ENCODE measurements at regions not wholly inside any gene's neighbourhood (a gene's known extent, or its start where the extent isn't known, plus 50 kb on each side); places are given as distances from the start of the nearest gene placed in this dataset.

DNA sequence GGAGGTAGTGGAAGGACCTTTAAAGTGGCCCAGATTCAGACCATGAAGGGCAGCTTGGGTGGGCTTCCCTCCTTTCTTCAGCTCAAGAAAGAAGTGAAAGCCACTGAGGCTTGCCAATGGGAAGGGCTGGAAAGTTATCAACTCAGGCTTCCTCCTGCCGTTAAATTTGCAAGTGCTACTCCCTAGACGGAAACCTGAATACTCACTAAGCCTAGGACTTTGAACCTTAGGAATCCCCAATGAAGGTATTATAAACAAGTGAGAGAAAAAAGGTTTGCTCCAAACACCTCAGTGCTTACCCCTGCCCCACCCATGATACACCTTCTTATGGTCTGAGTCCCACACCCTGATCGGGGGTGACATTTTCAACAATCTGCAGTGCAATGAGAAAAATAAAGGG, 396.4 kb downstream of the SHQ1 start:
- FAIRE-seq = no peak

DNA sequence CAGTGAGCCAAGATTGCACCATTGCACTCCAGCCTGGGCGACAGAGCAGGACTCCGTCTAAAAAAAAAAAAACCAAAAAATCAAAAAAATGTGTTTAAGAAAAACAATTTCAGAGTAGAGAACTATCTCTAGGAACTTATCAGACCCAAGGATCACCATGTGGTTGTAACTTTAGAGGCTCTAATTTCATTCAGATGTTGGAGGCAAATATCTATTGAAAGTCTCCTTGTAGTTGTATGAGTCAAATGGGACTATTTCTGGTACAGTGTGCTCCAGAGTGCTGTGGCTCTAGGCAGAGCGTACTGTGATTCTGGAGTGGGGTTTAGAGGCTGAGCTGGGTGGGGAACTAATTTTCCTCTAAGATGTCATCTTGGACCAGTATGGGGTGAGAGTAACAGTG, 398.7 kb downstream of the SHQ1 start:
- no peak for FAIRE-seq

DNA sequence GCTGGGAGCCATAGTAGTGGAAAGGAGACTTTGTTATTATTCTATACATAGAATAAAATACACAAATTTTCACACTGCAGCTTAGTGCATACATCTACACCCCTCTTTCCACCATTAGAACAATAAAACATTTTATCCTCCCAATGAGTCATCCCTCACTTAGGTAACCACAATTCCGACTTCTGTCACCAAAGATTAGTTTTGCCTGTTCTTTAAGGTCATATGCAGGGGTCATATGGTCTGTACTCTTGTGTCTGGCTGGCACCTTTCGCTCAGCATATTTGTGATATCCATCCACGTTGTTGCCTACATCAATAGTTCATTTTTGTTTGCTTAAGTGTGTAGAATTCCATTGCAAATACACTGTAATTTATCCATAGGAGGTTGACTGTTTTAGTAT, 399.4 kb downstream of the SHQ1 start:
- FAIRE-seq = no peak

DNA sequence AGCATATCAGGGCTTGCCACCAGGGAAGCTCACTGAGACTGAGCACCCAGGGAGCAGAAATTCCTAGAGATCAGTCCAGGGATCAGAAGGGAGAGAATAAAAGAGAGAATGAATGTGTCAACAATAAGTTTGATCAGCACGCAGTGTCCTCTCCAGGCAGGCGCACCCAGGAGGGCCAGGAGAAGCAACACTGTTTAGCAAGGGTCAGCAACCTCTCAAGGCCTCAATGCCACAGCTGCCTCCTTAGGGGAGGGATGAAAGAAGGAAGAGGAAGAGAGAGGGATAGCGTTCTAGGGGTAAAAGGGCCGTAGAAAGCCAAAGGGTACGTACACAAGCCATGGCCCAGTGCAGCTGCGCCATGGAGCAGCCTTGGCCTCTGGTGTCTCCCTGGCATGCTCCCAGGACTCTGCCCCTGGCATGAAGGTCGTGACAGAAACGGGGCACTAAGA, 399.8 kb downstream of the SHQ1 start:
- FAIRE-seq = no peak

DNA sequence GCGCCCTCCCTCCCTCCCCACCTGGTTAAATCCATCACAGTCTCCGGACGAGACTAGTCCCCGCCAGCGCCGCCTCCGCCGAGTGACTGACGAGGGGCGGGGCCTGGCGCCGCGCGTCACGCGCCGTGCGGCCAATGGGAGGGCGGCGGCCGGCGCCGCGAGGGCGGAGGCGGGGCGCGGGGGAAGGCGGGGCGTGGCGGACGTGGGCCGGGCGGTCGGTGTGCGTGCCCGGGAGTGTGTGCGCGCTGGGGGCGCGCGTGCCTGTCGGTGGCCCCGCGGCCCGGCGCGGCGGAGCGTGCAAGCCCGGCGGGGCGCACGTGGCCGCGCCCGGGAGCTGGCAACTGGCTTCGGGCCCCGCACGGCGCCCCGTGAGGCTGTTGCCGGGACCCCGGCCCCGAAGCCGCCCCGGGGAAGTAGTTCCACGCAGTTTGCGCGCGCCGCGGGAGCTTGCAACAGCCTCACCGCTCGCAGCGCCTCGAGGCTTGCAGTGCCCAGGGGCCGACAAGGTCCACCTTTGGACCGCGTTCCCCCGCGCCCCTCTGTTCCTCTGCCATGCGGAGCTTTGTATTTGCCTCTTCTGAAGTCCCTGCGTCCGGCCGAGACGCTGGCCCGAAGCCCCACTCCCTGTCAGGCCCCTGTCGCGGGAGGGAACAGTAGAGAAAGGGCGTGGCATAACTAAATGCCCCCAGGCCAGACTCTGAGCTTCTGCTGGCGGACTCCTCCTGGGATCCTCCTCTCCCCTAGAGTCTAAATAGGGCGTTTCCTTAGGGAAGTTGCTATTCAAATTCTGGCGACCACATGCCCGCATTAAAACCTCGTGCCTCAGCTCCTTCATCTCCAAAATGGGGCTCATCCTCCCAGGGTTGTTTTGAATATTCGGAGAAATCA, 400.9 kb downstream of the SHQ1 start:
- no peak for FAIRE-seq

DNA sequence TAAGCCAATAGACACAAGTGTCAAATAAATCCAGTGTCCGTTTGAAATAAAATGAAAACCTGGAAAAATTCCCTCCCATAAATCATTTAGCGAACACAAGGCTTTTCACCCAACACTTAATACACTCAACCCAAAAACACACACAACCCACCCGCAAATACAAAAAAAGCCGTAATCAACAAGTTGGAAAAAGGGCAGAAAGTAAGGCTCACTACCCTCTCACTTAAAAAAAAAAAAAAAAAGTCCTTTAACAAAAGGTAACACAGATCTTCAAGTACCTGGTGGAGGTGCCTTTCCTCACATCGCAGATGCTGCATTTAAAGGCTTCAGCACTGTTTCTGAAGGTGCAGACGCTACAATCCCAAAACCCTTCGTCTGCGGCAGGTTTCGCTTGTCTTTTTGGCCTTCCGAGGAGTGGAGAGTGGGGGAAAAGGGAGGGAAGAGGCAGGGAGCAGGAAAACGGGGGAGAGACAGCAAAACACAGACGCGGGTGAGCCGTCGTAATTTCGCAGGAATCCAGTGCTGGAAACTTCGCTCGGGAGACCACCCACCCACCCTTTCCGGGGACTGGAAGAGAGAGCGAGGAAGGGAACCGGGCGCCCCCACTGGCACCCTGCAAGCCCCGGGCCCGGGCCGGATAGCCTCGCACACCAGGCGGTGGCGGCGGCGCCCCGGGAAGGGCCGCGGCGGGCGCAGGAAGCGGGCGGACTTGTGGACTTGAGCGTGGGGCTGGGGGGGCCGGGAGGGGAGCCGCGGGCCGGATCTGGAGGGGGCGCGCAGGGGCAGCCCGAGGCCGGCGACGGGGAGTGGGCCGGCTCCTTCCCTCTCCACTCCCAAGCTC, 401.8 kb downstream of the SHQ1 start, which contains the start of gene RYBP:
Gene RYBP, minus strand, starts transcription at position 404 of the 841 bp plus-strand sequence.
- FAIRE-seq = no peak

DNA sequence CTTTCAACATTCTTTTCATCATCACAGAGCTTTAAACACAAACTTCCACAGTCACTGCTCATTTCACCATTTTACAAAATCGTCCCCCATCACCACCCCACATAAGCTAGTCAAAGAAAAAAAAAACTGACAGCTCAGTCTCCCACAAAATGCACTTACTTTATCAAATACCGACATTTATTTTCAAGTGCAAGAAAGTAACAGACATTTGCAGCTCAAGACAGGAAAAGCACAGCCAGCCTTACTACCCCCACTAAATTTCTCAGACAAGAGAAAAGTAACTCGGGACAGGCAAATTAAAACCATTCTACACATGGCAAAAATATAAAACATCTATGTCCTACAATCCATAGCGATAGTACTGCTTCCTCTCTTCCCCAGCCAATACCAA, 402.4 kb downstream of the SHQ1 start:
- FAIRE-seq = no peak

DNA sequence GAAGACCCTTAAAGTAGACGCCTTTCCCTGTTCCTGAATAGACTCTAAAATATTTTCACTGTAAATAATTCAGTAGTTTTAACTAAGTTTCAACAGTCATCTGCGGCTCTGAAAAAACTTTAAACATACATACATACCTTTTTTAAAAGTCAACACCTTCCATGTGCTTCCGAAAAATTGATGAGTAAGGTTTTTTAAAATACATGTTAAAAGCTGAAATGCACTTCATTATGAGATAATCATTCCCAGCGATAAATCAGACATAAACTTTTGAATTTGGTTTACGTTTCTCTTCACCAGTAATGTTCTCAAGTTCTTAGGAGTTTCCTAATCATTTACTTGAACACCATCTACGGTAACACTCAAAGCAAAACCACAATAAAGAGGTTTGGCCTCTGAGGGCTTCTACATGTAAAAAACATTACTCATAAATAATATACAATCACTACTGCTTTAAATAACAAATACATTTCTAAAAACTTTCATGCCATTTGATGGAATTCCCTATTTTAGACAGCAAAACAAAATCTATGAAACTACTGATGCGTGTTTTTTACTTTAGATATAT, 403.5 kb downstream of the SHQ1 start:
- no peak for FAIRE-seq

DNA sequence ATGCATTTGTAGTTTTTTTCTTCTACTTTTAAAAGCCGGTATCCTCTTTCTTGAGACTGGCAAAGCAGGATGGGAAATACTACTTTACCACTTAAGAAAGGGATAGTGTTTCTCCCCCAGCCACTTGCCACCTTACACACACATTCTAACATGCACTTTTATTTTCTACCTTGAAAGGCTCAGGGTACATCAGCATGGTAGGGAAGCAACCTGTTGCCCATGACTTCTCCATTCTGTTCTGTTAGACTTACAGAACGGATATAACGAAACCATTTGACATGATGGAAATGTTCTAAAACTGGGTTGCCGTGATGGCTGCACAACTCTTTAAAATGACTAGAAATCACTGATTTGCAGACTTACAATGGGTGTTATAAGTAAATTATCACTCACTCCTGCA, 405.5 kb downstream of the SHQ1 start:
- FAIRE-seq = no peak

DNA sequence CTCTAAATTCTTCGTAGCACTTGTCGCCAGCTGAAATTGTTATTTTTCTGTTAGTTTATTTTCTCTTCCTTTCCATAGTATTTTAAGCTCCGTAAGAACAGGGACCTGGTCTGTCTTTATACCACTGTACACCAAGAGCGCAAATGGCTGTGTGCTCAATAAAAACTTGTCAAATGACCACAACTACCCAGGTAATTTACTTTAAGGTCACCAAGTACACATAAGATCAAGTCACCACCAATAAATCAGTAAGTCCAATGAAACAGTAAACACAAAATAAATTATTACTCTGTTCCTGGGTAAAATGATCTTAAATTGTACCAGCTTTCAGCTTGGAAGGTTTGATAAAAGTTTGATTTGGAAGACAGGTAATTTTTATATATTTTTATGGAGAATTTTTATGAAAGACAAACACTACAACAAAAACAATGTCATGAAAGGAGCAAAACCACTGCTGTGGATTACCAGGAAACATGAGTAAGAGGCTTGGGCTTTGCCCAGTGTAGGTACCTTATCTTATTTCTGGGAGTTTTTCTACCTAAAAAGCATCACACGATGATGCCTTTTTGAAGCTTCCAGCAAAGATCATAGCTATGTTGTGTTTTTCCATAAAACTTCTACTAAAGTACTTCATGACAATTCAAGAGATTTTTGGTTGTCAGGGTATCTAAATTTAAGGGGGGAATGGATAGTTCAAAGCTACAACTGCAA, 406.8 kb downstream of the SHQ1 start:
- FAIRE-seq = no peak

DNA sequence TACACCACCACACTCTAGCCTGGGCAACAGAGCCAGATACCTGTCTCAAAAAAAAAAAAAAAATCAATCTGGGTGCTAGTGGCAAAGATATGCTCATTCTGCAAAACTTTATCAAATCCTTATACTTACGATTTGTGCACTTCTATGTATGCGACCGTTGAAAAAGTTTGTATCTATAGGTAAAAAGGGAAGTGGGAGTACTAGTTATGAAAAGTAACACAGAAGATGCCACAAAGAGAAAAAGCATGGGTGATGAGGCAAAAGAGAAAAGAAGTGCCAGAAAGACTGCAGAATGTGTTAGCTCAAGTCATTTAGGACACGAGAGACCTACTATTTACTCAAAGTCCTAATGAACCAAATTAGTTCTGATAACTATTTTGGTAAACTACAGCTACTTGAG, 407.8 kb downstream of the SHQ1 start:
- no peak for FAIRE-seq

DNA sequence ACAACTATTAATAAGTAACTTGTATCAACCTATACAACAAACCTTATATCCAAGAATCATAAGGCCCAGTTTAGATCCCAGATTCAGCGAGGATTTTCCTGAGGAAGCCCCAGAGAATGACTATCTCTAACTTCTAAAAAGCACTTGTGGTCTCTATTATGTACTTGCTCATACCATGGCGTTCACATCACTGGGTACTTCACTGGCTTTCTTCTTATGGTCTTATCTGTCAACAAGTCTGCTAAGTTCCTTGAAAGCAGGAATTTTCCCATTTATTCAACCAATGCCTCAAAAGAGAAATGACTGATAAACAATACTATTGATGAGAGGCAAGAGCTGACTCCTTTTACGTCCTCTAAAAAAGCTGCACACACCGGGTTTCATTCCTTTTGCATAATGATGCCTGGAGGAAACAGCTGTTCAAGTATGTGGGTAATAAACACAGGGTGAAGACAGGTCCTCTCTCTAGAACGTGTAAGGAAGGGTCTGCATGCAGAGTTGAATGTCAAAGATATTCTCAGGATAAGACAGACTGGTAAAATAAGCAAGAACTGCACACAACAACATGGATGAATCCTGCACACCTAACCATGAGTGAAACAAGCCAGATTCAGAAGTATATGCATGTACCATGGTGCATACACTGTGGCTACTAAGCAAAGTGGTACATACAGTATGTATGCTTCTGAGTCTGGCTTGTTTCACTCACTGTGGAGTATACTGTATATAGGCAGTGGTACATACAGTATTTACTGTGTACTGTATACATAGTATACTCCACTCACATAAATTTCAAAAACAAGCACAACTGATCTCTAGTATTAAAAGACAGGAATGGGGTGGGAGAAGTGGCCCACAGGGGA, 408.7 kb downstream of the SHQ1 start:
- FAIRE-seq = no peak

DNA sequence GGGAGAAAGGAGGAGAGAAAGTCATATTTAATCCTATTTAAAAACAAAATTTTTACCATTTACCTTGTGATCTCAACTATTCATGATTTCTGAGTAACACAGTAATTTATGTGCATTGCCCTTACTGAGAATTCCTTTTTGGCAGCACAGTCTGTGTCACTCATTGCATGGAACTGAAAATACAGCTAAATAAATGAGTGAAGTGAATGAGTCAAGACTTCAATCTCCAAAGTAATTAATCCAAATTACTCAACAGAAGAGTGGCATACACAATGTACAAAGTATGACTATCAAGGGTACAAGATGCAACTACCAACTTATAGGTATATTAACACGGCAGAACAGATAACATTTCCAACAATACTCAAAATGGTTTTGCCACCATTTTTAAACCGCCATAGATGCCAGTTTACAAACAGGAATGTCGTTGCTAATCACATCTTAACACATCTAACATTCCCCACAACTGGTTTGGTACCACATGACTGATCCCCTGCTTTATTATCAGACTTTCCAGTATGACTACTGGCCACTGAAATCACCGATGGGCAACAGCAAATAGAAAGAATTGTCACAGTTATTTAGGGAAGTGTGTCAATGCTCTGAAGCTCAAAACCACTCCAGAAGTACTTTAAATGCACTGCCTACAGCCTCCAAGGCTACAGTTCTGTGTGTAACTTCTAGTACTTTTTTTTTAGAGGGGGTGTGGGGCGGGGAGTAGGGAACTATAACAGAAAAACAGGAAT, 410.4 kb downstream of the SHQ1 start:
- FAIRE-seq = no peak

DNA sequence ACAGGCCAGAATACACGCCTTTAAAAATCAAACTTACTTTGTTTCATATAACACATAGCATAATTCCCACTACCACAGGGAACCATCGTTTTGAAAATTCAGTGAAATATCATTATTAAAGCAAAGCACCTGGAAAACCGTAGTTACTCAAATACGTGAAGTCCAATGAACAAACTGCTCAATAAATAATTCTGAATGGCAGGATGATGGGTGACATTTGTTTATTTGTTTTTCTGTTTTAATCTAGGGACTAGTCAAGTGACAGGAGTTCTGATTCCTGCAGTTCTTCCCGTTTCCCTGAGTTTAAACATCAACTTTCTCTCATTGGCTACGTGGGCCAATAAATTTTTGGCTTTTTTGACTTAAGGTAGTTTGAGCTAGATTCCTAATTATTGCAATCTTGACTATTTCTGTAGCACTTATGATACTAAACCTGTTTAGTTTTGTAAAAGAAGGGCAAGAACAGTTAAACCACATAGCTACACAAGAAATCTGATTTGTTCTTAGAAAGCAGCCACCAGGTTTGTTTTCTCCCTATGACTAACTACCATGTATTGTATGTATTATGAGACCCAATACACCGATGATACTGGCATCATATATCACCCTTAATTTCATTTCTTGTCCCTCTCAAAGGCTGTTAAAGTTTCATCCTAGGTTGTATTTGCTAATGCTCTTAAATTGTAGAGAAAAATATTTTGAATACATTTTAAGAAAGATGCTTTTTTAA, 411.2 kb downstream of the SHQ1 start:
- FAIRE-seq = no peak

DNA sequence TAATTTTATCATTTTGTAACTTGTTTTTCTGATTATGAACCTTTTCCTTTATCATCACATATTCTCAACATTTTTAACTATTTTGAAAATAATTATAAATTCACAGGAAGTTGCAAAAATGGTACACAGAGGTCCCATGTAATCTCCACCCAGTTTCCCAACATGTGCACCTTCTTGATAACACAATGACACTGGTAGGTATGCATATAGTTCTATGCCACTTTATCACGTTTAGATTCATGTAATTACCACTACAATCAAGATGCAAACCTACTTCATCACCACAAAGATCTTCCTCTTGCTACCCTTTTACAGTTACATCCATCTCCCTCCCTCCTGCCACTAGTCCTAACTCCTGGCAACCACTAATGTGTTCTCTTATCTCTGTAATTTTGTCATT, 413.9 kb downstream of the SHQ1 start:
- FAIRE-seq = no peak

DNA sequence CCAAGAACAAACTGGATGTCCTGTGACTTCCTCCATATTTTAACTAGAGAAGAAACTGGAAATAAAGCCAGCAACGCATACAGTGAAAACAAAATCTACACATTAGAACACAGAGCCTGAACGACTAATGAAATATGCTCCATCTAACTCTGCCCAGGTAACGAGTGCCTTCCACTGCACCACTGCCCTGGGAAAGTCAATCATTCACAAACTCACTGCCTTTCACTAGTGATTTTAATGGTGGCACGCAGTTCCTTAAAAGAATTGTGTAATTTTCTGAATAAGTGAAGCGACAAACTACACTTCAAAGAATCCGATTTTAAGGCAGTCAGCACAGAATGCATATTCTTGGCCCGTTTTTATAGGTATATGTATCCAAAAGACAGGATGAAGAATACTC, 416.0 kb downstream of the SHQ1 start:
- no peak for FAIRE-seq

DNA sequence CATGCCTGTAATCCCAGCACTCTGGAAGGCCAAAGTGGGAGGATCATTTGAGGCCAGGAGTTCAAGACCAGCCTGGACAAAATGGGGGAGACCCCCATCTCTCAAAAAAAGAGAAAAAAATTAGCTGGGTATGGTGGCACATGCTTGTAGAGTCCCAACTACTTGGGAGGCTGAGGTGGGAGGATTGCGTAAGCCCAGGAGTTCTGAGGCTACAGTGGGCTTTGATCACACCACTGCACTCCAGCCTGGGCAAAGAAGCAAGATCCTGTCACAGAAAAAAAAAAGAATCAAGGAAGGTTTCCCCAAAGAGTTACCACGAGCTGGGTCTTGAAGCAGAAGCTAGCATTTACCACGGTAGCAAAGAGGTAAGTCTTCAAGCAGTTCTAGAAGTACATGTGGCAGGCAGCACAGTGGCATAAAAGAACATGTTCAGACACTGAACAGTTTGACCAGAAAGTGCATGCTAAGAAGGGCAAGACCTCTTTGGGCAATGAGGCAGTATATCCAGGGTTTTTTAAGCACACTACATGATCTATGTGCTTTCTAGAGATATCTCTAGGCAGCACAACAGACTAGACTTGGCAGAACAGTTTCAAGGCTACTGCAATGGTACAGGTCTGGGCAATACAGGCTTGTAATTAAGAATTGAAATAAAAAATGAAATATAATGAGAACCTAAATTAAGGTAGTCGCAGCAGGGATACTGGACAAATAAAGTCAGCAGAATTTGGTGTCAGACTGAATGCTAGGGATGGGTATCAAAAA, 418.5 kb downstream of the SHQ1 start:
- FAIRE-seq = no peak

DNA sequence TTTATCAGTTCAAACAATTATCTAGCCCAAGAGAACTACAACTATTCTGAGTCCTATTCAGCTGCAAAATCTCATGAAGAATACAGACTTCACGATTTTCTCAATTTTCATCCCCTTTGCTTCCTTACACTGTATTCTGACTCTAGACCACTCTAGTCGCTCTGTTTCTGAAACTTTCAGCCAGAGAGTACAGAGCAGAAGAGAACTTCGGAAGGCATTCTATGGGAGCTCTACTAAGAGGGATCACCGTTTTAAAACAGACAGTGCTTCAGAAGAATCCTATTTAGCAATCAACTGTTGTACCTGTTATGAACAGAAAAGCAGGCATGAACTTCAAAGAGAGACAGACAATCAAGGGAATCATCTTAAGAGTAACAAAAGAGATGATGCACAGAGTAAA, 419.4 kb downstream of the SHQ1 start:
- no peak for FAIRE-seq

DNA sequence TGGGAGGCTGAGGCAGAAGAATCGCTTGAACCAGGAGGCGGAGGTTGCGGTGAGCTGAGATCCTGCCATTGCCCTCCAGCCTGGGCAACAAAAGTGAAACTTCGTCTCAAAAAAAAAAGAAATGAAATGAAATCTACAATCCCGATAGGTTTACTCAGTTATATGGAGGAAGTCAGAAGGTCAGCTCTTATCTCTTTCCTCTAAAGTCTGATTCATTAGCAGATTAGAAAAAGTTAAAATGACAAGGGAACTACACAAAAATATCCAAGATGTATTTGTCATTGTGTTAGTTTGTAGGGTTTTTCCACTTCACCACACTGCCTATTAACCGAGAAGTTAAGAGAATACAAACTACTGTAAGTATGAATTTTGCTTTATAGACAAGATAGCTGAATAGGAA, 420.6 kb downstream of the SHQ1 start:
- FAIRE-seq = no peak
